Osteoblast (primary cell): ENCODE measurements at regions not wholly inside any gene's neighbourhood (a gene's known extent, or its start where the extent isn't known, plus 50 kb on each side); places are given as distances from the start of the nearest gene placed in this dataset.
"Not testable (repeated sequence)": the region's sequence is repeated elsewhere in the genome, so short reads cannot be mapped to it uniquely, and the experiment has no call there.

ENCODE experiments used
- DNase-seq: peaks from one replicate; pipeline ENCODE4 v3.0.0; 2011; ENCODE audit warnings: low spot score, mixed read lengths; ENCODE audit not compliant: insufficient read length; ENCODE audit errors: missing footprints
- H2AFZ ChIP-seq: 2 replicates; pipeline ENCODE4 v1.6.0; 2011; ENCODE audit warnings: mild to moderate bottlenecking, low read length
- H3K27ac ChIP-seq: 2 replicates; pipeline ENCODE4 v1.5.1; 2011; ENCODE audit warnings: mild to moderate bottlenecking, low read depth, low read length, moderate library complexity
- H3K27me3 ChIP-seq: 2 replicates; pipeline ENCODE4 v1.6.0; 2012; ENCODE audit warnings: mild to moderate bottlenecking, control low read depth, inconsistent platforms, low read length, moderate library complexity; ENCODE audit not compliant: insufficient read depth
- H3K36me3 ChIP-seq: 2 replicates; pipeline ENCODE4 v1.5.1; 2011; ENCODE audit warnings: mild to moderate bottlenecking, low read length, control low read depth, moderate library complexity; ENCODE audit not compliant: insufficient read depth
- H3K4me1 ChIP-seq: 2 replicates; pipeline ENCODE4 v1.5.1; 2011; ENCODE audit warnings: mild to moderate bottlenecking, low read length, control low read depth, moderate library complexity; ENCODE audit not compliant: insufficient read depth
- H3K4me2 ChIP-seq: 2 replicates; pipeline ENCODE4 v1.6.0; 2011; ENCODE audit warnings: mild to moderate bottlenecking, low read length; ENCODE audit not compliant: insufficient read depth
- H3K4me3 ChIP-seq: fragments of 200-600 bp; sonication (generic); 3 replicates; pipeline ENCODE4 v1.5.1; 2012; ENCODE audit warnings: mild to moderate bottlenecking, low read length, inconsistent platforms; ENCODE audit not compliant: insufficient read depth
- H3K79me2 ChIP-seq: 2 replicates; pipeline ENCODE4 v1.6.0; 2012; ENCODE audit warnings: mild to moderate bottlenecking, low read length, control low read depth, inconsistent platforms; ENCODE audit not compliant: insufficient read depth
- H3K9me3 ChIP-seq: 2 replicates; pipeline ENCODE4 v1.5.1; 2011; ENCODE audit warnings: low read depth, low read length, control low read depth
- H4K20me1 ChIP-seq: 2 replicates; pipeline ENCODE4 v1.6.0; 2012; ENCODE audit warnings: mild to moderate bottlenecking, low read length, control low read depth; ENCODE audit not compliant: insufficient read depth
- TF ChIP-seq, protein P1 (sequence below): IDR thresholded peaks from 2 replicates; pipeline ENCODE4 v1.5.1; 2011; ENCODE audit warnings: mild to moderate bottlenecking, low read depth, low read length, moderate library complexity; ENCODE audit errors: extremely low read depth

GRCh38 chr17:62242076-62242475 is 138.3 kb upstream of the EFCAB3 start:
- H4K20me1 ChIP-seq, H3K36me3 ChIP-seq, DNase-seq, H2AFZ ChIP-seq, H3K9me3 ChIP-seq, H3K4me3 ChIP-seq, H3K4me2 ChIP-seq, H3K27ac ChIP-seq, H3K4me1 ChIP-seq, H3K79me2 ChIP-seq, H3K27me3 ChIP-seq: not testable (repeated sequence)

DNA sequence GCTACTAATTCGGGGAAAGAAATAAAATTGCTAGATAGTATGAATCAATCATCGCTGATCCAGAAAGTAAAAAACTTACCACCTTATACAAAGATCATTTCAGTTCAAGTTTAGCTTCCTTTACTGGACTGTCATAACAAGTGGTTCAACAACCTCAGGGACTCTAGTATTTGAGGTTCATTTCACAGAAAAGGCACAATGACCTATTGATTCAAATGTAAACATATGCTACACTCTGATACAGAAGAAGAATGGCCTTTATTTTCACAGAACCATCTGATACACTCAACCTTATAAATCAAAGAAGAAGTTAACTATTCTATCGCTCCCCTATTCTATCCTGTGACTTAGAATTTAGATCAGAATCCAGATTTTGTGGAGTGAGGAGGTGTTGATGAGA is 140.8 kb upstream of the EFCAB3 start:
- H2AFZ ChIP-seq, DNase-seq, H3K9me3 ChIP-seq, H3K79me2 ChIP-seq, H3K4me3 ChIP-seq, H3K36me3 ChIP-seq, H3K27ac ChIP-seq, H4K20me1 ChIP-seq, H3K4me2 ChIP-seq, H3K4me1 ChIP-seq, H3K27me3 ChIP-seq: not testable (repeated sequence)

DNA sequence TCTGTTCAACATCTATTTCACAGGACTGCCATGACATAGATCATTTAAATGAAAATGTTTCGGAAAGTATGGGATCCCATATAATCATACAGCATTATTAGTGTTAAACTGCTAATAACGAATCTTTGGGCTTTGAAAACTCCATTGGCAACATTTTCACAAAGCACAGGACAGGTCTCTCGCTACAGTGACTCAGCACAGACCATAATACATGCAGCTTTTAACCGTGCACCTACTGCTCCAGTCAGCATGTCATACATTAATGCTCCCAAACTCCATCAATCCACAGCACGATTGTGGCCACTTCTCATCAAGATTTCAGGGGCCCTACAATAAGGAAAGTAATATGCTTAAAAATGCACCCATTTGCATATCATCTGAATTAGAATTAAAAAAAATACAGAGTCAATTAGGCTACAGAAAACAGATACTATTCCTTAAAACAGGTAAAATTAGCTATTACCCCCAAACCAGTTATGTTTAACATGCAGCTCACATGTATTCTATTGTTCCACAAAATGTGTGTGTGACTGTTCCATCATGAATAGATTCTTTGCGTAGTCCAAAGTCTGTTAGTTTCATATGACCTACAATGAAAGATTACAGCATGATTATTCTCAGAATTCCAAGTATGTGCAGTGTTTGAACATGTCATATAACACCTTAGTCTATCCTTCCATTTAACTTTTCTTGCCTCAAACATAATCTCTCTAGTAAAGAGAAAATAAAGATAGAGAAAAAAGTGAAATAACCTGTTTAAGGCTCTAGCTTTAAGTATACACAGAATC is 141.6 kb upstream of the EFCAB3 start:
- not testable (repeated sequence) for H4K20me1 ChIP-seq, H2AFZ ChIP-seq, DNase-seq, H3K4me3 ChIP-seq, H3K4me1 ChIP-seq, H3K4me2 ChIP-seq, H3K9me3 ChIP-seq, H3K79me2 ChIP-seq, H3K27ac ChIP-seq, H3K27me3 ChIP-seq, H3K36me3 ChIP-seq

DNA sequence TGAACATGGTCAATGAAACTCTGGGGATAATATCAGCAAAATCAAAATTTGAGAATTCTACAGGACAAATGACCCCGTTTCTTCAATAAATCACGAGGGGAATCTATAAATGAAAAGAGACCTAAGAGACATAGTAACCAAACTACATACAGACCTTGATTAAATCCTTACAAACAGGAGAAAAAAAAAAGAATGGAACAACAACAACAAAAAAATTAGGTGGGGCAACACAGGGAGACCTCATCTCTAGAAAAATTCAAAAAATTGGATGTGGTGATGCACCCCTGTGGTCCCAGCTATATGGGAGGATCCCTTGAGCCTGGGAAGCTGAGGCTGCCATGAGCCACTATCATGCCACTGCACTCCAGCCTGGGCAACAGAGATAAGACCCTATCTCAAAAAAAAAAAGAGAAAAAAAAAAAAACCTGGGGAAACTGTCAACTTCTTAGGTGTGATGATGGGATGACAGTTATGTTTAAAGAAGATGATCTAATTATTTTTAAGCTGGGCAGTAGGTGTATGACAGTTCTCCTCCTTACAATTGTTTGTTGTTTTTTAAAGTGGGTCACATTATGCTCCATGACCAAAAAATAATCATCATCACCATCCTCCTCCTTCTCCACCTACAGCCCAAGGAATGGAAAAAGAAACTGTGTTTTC is 146.4 kb upstream of the EFCAB3 start:
- not testable (repeated sequence) for H3K4me3 ChIP-seq, H3K4me2 ChIP-seq, H3K4me1 ChIP-seq, H3K27ac ChIP-seq, H3K27me3 ChIP-seq, H4K20me1 ChIP-seq, H3K9me3 ChIP-seq, H3K79me2 ChIP-seq, DNase-seq, H3K36me3 ChIP-seq, H2AFZ ChIP-seq

DNA sequence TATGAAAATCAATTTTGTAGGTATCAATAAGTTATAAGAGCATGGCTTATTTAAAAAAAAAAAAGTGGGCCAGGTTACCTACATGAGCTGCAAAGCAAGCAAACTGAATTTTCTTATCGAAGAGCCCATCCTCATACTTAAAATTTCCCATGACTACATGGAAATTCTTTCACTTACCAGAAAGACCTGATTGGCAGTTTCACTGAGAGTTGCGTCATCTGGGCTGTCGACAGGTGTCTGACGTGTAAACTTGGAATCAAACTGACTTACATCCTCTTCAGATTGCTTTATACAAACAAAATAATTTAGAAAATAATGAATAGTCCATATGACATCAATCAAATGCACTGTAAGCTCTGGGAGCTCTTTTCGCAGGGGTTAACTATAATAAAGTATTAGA is 149.1 kb upstream of the EFCAB3 start:
- not testable (repeated sequence) for H3K27me3 ChIP-seq, H3K27ac ChIP-seq, H3K4me1 ChIP-seq, H3K9me3 ChIP-seq, H3K36me3 ChIP-seq, DNase-seq, H2AFZ ChIP-seq, H3K79me2 ChIP-seq, H3K4me2 ChIP-seq, H3K4me3 ChIP-seq, H4K20me1 ChIP-seq

GRCh38 chr17:62226610-62227240 is 153.6 kb upstream of the EFCAB3 start:
- H3K4me1 ChIP-seq, H3K79me2 ChIP-seq, H3K4me3 ChIP-seq, H4K20me1 ChIP-seq, H2AFZ ChIP-seq, H3K27me3 ChIP-seq, H3K36me3 ChIP-seq, DNase-seq, H3K27ac ChIP-seq, H3K4me2 ChIP-seq, H3K9me3 ChIP-seq: not testable (repeated sequence)
- TF ChIP-seq, protein P1, sequence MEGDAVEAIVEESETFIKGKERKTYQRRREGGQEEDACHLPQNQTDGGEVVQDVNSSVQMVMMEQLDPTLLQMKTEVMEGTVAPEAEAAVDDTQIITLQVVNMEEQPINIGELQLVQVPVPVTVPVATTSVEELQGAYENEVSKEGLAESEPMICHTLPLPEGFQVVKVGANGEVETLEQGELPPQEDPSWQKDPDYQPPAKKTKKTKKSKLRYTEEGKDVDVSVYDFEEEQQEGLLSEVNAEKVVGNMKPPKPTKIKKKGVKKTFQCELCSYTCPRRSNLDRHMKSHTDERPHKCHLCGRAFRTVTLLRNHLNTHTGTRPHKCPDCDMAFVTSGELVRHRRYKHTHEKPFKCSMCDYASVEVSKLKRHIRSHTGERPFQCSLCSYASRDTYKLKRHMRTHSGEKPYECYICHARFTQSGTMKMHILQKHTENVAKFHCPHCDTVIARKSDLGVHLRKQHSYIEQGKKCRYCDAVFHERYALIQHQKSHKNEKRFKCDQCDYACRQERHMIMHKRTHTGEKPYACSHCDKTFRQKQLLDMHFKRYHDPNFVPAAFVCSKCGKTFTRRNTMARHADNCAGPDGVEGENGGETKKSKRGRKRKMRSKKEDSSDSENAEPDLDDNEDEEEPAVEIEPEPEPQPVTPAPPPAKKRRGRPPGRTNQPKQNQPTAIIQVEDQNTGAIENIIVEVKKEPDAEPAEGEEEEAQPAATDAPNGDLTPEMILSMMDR, result peak; percentile 14

DNA sequence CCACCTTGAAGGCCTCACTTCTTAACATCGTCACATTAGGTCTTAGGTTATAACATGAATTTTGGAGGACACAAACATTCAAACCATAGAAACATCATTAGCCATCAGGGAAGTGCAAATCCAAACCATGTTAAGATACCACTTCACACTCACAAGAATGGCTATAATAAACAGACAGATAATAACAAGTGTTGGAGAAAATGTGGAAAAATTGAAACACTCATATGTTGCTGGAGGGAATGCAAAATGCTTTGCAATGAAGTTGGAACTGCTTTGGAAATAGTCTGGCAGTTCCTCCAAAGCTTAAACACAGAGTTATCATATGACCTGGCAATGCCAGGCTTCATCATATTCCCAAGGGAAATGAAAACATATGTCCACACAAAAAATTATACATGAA is 156.8 kb upstream of the EFCAB3 start:
- not testable (repeated sequence) for H3K9me3 ChIP-seq, H3K4me1 ChIP-seq, H3K79me2 ChIP-seq, H3K27ac ChIP-seq, H3K4me2 ChIP-seq, H3K27me3 ChIP-seq, H3K4me3 ChIP-seq, H4K20me1 ChIP-seq, H3K36me3 ChIP-seq, DNase-seq, H2AFZ ChIP-seq
